NCI-H187 (cell line): ENCODE measurements at regions not wholly inside any gene's neighbourhood (a gene's known extent, or its start where the extent isn't known, plus 50 kb on each side); places are given as distances from the start of the nearest gene placed in this dataset.

Experiments
- DNase-seq, 2 experiments: peaks; one replicate each; lab custom pipeline; 2025; lab: John Stamatoyannopoulos, UW

DNA sequence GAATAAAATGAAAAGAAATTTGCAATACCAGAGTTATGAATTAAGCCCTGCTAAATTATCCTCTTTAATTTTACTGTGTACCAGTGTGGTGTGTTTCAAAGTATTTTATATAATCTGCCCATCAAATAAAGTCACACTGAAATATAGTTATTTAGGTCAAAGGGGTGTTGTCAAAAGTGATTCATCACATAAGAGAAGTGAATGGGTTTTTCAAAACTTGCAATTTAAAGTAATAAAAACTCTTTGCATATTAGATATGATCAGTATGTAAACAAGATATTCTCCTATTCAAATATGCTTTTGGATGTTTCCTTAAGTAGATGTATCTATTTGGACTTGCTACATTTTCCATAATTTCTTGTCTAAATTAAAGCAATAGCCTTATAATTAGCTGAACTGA lies 1183.0 kb upstream of the CDH18 start:
- DNase-seq = no peak

DNA sequence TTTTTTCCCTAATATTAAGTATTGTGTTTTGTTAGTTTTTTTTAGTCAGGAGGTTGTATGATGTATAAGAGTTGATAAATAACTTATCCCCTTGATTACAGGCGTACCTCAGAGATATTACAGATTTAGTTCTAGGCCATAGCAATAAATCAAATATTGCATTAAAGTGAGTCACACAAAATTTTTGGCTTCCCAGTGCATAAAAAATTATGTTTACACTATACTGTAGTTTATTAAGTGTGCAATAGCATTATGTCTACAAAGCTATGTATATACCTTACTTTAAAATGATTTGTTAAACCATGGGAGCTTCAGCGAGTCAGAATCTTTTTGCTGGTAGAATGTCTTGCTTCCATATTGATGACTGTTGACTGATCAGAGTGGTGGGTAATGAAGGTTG lies 1180.6 kb upstream of the CDH18 start:
- no peak for DNase-seq

DNA sequence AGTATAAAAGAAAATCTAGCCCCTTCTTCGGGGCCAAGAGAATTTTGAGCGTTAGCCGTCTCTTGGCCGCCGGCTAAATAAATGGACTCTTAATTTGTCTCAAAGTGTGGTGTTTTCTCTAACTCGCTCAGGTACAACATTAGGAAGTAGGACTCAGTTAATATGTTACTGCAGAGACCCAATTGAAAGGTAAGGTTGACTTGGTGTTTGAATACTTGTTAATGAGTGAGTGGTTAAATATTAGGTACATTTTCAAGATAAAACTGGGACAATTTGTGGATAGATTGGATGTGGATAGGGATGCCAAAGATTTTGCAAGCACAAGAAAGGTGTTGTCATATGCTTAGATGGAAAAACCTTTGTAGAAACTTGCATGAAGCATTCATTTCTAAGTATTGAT lies 1177.3 kb upstream of the CDH18 start:
- no peak for DNase-seq

DNA sequence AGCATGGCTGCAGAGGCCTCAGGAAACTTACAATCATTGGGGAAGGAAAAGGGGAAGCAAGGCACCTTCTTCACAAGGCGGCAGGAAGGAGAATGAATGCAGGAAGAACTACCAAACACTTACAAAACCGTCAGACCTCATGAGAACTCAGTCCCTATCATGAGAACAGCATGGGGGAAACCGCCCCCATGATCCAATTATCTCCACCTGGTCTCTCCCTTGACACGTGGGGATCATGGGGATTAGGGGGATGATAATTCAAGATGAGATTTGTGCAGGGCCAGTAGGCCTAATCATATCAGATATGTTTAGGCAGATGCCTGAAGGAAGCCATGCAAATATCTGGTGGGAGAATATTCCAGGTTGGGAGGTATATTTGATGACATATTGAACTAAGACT lies 1176.4 kb upstream of the CDH18 start:
- no peak for DNase-seq

DNA sequence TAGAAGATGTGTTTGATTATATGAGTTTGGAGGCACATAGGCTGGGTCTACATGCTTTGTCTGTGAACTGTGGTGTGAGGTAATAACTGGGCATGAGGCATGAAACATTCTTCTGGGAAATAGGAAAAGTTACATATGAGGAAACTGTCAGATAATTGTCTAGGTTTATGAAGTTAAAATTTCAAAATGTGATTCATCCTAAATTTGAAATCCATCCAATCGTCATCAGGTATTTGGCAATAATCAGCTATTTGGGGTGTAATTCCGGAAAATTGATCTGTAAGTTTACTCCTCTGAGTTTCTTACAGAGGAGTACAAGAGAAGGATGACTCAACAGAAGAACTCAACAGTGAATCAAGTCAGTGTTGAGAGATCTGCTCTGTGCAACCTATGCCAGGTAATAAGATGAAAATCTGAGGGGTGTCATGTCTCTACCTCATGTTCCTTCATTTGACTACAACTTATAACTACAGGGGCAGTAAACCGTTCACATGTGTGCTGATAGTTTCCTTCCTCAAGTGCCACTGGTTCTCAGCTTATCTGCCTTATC lies 1171.6 kb upstream of the CDH18 start:
- DNase-seq = no peak

DNA sequence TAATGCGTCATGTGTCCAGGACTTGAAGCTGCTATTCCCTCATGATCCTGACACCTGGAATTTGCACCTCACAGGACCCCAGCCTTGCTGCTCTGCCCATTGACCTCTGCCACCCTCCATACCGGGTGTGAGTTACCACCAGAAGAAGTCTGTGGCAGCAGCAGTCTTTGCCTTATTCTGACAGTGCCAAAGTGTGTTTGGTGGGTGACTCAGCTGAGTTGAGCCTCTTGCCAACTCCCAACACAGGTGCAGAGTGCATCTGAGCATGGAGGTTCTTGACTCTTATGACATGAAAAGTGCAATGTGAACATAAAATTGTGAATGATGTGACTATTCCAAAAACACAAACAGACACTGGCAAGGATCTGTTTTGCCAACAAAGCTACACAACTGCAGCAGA lies 1166.5 kb upstream of the CDH18 start:
- no peak for DNase-seq

DNA sequence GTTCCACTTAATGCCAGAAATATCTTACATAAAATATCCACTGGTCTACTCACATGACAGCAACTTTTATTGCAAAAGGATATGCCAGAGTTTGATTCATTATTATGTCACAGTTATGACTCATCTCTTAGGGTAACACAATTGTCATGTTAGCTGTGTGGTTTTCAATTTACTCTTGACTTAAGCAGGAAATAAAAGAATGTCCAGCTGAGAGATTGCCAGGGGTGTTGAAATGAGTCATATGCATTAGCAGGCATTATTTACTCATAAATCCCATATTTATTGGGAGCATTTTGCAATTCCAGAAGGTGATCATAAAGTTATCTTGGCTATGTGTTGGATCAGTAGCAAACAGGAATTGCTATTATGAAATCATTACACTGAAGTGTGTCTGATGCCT lies 1164.6 kb upstream of the CDH18 start:
- no peak for DNase-seq

DNA sequence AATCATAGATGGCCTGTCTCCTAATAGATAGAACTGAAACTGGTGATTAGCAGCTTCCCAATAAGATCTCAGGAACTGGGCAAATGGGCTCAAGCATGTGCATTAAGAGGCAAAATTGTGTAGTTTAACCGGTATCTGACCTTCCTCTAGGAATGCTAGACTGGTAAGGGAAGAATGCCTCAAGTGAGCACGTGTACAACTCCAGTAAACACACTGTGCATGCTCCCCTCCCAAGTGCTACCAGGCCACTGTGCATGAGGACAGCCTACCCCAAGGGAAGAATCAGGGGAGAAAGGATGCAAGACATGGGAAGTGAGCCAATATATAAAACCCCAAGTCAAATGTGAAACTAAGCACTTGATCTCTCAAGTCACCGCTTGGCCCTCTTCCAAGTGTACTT lies 1157.4 kb upstream of the CDH18 start:
- no peak for DNase-seq

DNA sequence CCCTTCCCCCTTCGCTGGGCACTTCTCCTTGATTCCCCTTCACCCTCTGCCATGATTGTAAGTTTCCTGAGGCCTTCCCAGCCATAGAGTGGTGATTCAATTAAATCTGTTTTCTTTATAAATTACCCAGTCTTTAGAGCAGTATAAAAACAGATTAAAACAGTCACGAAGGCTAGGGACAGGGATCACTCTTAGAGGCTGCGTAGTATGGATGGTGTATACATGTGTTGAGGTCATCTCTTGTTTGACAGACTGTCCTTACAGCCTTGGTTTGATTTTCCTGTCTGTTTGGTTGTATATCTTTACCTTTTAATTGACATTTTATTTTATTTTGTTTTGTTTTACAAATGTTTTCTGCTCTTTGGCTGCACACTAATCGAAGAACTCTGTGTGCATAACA lies 1155.7 kb upstream of the CDH18 start:
- no peak for DNase-seq

DNA sequence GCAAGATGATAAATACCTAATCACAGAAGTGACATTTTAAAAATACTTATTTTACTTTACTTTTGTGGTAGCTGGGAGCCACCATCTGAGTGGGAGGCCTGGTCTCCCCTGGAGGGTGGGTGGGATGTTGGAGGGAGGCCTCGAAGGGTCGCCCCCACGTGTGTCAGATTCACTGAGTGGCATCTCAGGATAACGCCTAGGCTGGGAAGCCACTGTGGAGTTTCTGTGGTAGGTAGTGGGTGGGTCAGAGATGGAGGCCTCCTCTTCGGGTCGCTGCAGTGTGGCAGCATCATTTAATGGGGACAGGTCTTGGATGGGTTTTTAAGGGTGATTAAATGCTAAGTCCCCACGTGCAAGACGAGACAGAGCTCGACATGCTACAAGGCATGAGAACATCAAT lies 1154.8 kb upstream of the CDH18 start:
- DNase-seq = no peak

DNA sequence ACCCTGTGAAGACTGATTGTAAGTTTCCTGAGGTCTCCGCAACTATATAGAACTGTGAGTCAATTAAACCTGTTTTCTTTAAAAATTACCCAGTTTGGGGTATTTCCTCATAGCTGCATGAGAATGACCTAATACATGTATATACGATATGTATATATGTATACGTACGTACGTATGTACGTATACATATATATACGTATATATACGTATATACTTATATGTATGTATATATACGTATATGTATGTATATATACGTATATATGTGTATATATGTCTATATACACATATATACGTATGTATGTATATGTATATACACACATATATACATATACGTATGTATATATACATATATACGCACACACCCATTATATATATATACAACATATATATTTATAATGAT lies 1153.0 kb upstream of the CDH18 start:
- DNase-seq = no peak

DNA sequence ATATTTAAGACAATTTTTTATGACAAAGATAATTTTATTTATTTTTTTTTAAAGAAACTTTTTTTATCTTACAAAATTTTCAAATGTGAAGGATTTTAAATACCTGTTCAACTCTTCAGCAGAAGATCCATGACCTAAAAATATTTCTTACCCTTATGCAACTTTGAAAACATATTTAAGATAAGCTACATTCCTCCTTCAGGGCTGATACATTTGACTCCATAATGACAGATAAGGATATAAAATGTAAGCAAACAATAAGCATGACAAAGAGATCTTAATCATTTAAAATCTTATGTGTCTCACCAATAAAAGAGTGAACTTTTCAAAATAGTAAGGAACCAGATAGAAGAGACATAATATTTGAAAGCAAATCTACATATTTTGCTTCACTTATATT lies 1138.2 kb upstream of the CDH18 start:
- DNase-seq = no peak

DNA sequence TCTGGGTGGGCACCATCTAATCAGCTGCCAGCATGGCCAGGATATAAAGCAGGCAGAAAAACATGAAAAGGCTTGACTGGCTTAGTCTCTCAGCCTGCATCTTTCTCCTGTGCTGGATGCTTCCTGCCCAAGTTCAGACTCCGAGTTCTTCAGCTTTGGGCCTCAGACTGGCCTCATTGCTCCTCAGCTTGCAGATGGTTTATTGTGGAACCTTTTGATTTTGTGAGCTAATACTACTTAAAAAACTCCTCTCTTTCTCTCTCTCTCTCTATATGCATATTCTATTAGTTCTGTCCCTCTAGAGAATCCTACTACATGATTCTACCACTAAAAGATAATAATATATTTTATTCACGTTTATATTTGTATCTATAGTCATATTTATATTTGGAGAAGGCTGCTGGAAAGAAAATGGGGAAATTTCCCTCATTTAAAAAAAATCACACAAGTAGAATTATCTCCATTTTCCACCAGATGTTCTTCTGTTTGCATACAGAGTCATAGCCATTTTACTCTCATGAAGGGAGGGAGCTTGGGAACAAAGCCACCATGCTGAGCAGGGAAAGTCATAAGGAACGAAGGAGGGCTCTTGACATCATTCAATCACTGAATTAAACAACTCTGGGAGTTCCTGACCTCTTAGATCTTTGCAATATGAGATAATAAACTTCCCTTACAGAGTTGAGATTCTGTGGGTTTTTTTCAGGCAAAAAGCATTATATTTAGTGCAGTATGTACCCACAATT lies 1137.4 kb upstream of the CDH18 start:
- no peak for DNase-seq

DNA sequence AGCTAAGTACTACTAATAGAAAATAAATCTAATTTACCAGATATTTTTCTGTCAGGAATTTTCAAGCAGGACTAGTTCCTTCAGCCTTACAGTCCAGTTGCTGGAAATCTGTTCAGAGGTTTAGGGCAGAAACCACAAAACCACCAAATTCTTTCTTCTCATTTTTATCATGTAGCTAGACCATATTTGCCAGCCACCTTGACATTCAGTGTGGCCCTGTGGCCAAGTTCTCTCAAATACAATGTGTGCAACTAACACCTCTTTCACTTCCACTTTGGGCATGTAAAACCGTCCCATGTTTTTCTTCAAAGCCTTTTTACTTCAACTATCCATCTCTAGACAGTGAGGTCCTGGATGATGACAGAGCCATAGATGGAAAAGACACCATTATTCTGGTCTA lies 1133.2 kb upstream of the CDH18 start:
- no peak for DNase-seq

DNA sequence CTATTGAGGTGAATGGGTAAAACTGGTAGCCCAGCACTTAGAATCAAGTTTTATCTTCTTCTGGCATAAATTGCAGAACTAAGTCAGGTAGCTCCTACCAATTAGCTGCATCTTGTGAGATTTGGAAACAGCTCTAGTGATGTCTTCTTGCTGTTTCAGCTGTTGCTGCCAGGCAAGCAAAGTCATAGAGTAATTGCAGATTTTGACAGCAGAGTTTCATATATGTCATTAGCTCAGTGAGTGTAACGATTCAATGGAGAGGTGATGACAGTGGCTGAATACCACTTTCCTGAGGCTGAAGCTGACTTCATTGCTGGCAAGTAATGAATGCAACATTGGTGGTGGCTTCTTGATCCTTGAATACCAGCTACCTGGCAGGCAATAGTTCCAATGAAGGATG lies 1109.7 kb upstream of the CDH18 start:
- no peak for DNase-seq

DNA sequence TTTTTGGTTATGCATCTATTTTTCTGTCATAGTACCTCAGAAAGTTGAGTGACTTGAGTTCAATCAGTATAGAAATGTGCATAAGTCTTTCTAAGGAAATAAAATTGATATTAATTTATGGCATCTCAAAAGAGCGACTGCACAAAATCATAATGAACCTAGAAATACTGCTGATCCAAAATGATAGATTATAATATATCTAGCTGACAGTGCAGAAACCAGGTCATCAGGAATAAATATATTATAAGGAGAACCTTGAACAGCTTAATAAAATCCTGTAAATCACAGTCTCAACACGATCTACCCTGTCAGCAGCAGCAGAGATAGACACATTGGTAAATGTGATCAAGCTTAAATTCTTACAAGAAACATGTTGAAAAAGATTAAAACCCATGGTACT lies 1106.6 kb upstream of the CDH18 start:
- DNase-seq = no peak

DNA sequence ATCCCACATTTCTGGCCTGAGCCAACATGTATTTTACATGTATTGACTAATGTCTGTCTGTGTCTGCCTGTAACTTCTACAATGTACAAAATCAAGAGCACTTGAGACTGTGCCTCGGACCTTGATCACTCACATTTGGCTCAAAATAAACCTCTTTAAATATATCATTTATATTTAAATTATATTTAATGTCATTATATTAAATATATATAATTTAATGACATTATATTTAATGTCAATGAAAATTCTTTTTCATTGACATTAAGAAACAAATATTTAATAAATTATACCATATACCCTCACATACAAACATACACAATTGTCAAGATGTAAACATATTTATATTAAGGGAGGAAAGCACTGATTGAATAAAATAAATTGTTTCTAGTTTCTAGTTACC lies 1099.8 kb upstream of the CDH18 start:
- no peak for DNase-seq

DNA sequence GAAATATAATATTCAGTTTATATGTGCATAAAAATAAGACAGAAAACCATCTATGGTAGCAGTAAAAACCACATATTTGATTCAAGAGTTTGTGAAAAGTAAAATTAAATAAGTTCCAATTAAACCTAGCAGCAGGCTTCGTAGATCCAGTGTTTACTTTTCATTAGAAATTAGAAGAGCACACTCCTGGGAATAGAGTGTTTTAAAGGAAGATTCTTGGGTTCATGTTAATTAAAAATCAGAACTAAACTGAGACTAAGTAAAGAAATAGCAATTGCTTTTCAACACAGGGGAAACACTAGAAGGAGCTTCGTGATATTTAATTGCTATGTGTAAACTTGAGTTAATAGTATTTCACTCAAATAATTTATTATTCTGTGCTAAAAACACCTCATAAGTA lies 1097.8 kb upstream of the CDH18 start:
- DNase-seq = no peak

DNA sequence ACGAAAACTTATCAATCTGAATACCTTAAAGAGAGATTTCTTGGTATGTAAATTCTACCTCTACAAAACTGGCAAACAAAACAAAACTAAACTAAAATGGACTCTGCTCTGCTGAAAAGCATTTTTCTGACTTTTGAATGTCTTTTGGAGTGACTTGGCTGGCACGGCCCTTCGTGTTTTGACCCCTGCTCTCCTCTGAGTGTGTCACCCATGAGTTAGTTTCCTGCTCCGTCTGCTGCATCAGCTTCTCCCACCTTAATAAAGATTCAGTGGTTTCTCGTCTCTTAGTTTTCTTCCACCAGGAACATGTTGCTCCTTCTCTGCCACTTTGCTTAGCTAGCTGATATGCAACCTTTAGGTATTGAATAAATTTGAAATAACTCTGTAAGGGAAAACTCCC lies 1084.0 kb upstream of the CDH18 start:
- DNase-seq = no peak

DNA sequence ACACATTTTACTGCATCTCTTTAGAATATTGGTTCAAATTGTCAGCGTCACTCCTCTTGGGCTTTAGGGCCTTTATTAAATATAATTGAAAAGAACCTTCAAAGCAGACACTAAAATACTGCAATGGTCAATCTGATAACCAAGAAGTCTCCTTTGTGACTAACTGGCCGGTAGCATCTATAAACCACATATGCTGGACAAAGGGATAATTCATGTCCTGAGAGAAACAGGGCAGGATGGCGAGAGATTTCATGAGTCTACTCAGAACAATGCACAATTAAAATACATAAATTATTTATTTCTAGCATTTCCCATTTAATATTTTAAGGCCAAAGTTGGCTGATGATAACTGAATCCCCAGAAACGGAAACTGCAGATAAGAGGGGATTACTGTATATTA lies 1083.4 kb upstream of the CDH18 start:
- DNase-seq = no peak

DNA sequence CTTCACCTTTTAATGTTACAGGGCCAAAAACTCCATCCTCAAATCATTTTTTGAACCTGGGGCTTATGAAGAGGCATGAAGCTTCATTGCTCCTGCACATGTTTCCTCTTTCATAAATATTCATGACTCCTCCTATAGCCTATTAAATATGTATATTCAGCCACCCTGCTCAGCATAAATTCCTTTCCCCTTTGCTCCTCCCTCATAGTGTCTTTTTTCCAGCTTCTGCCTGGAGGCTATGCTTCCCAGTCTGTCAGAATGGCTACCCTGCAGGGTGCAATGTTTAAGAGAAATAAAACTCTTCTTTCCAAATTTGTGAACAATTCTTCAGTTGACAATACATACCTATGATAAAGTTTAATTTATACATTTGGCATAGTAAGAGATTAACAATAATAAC lies 1082.9 kb upstream of the CDH18 start:
- DNase-seq = no peak

DNA sequence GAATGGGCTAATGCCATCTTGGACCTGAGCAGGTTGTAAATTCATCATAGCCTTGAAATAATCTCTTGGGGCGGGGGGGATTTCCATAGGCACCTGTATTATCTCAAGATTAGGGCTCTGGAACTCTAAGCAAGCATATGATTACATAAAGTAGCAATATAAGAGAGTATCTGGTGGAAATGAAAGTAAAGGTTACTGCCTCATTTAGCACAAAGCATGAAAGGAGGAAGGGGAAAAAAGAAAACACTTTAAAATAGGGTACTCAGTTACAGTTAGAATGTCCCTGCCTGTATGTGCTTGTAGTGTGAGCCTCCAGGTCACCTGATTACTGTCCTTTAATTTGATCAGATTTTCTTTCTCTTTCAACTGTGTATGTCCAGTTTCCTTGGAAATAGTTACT lies 1079.7 kb upstream of the CDH18 start:
- no peak for DNase-seq

DNA sequence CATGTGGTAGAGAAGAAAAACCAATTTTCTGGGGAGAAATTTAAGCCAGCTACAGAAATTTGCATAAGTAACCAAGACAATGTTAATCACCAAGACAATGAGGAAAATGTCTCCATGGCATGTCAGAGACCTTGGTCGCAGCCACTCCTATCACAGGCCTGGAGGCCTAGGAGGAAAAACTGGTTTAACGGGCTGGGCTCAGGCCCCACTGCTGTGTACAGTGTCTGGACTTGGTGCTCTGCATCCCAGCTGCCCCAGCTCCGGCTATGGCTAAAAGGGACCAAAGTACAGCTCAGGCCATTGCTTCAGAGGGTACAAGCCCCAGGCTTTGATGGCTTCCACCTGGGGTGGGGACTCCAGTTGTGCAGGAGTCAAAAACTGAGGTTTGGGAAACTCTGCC lies 1075.1 kb upstream of the CDH18 start:
- no peak for DNase-seq

DNA sequence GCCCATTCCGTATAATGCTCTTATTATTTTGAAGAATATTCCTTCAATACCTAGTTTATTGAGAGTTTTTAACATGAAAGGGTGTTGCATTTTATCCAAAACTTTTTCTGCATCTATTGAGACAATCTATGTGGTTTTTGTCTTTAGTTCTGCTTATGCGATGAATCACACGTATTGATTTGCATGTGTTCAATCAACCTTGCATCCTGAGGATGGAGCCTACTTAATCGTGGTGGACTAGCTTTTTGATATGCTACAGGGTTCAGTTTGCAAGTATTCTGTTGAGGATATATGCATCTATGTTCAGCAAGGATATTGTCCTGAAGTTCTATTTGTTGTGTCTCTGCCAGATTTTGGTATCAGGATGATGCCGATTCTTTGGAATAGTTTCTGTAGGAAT lies 1070.3 kb upstream of the CDH18 start:
- no peak for DNase-seq
